GM21515 (cell line): ENCODE measurements at regions not wholly inside any gene's neighbourhood (a gene's known extent, or its start where the extent isn't known, plus 50 kb on each side); places are given as distances from the start of the nearest gene placed in this dataset.
"Not testable (repeated sequence)": the region's sequence is repeated elsewhere in the genome, so short reads cannot be mapped to it uniquely, and the experiment has no call there.

Experiments used
- ATAC-seq: cut with Tn5 transposase; IDR thresholded peaks from one replicate; pipeline ENCODE4 v1.9.1; 2021; ENCODE audit not compliant: unreplicated experiment

- ATAC-seq, result no peak
Observed at GRCh38 chr18:79579807-79580497, 99.7 kb upstream of the CTDP1 start.

GRCh38 chr18:79580498-79581171 lies 99.0 kb upstream of the CTDP1 start:
- no peak for ATAC-seq

- ATAC-seq, result no peak
Observed at GRCh38 chr18:79581406-79581805, 98.2 kb upstream of the CTDP1 start.

DNA sequence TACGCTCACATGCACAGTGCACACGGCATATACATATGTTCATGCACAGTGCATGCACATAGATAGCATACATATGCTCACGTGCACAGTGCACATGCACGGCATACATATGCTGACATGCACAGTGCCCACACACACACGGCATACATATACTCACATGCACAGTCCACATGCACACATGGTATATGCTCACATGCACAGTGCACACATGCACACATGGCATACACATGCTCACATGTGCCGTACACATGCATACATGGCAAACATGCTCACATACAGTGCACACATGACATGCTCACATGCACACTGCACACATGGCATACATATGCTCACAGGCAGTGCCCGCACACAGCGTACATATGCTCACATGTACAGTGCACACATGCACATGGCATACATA lies 97.7 kb upstream of the CTDP1 start:
- ATAC-seq, result no peak

GRCh38 chr18:79582978-79583377 lies 96.6 kb upstream of the CTDP1 start:
- ATAC-seq, result no peak

DNA sequence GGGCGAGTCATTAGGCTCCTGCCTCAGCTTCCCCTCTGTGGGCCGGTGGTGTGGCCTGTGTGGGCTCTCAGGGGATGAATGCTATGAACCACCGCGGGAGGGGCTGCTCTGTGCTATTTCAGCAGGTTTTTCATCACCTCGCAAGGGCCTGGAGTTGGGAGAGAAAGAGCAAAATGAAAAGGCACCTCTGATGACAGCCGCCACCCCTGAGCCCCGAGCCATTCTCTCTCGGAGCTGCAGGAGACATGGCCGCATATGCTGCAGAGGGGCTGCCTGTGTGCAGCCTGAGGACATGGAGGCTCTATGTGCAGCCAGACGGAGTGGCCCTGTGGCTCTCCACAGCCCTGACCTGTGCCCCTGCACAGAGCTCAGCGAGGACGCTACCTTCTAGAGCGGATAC lies 96.2 kb upstream of the CTDP1 start:
- ATAC-seq, result no peak

GRCh38 chr18:79583984-79584401 lies 95.6 kb upstream of the CTDP1 start:
- no peak for ATAC-seq

- no peak for ATAC-seq
Observed at GRCh38 chr18:79584491-79585394, 94.9 kb upstream of the CTDP1 start.

- no peak for ATAC-seq
Observed at GRCh38 chr18:79585395-79586370, 93.9 kb upstream of the CTDP1 start.

- no peak for ATAC-seq
Observed at GRCh38 chr18:79586436-79587225, 93.0 kb upstream of the CTDP1 start.

DNA sequence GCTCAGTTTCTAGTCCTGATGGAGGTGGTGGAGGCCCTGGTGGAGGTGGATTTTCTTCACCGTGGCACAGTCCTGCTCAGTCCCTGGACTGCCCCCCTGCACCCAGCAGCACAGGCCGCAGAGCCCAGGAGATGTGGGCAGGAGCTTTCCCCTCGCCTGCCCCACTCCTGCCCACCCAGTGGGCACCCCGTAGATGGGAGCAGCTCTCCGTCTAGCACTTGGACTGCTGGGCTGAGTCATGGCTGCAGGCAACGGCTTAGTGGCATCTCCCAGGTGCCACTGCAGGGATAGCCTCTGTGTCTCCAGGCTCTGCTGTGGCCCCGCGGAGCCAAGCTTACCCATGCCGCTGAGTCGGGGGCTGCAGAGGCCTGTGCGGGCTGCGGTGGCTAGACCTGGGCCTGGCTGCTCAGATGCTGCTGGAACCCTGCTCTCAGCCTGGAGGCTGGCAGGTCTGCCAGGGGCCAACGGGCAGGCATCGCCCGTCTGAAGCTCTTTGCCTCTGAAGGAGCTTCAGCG lies 92.3 kb upstream of the CTDP1 start:
- ATAC-seq, result no peak

GRCh38 chr18:79587779-79588635 lies 91.6 kb upstream of the CTDP1 start:
- no peak for ATAC-seq

GRCh38 chr18:79588636-79589481 lies 90.7 kb upstream of the CTDP1 start:
- ATAC-seq, result no peak

DNA sequence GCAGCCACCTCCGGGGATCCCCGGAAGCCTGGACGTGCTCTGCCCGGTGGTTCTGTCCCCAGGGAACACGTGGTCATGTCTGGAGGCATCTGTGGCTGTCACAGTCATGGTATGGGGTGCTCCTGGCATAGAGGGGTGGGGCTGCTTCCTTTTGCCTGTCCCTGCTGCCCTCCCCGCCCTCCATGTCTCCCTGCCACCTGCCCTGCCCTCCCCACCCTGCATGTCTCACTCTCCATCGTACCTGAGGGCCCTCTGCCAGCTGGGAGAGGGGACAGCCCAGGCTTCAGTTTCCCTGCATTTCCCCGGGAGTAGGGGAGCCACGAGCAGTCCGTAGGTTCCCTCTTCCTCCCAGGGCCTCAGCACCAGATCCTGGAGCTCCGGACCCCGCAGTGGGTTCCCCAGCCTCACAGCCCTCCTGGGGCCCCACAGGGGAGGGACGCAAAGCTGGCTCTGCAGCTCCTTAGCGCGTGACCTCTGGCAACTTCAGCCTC lies 90.0 kb upstream of the CTDP1 start:
- ATAC-seq, result no peak

- ATAC-seq, result no peak
Observed at GRCh38 chr18:79590191-79591031, 89.2 kb upstream of the CTDP1 start.

DNA sequence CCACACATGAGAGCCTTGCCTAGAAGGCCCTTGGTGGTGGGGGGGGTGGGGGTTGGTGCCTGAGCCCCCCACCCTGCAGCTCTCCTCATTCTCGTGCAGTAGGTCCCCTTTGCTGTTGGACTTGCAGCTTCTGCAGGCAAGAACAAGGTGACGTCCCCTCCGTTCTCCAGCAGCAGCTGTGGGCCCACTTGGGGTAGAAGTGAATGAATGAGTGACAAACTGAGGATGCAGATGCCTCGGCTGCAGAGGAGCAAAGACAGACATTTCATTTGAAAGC lies 88.6 kb upstream of the CTDP1 start:
- no peak for ATAC-seq

GRCh38 chr18:79592684-79593083 lies 86.9 kb upstream of the CTDP1 start:
- not testable (repeated sequence) for ATAC-seq
